Prostate gland (tissue), 2 donors: ENCODE measurements at regions not wholly inside any gene's neighbourhood (a gene's known extent, or its start where the extent isn't known, plus 50 kb on each side); places are given as distances from the start of the nearest gene placed in this dataset.
A peak's percentile ranks its signal among the peaks of the same experiment; 100 is the strongest.

Source experiments
- DNase-seq: peaks from one replicate; pipeline ENCODE4 v3.0.0-alpha.2; 2019; ENCODE audit warnings: low spot score
- H3K27ac ChIP-seq, 2 donors: fragments of 200-600 bp; sonication (generic); 2 replicates each; pipeline ENCODE4 v1.5.1; 2017 to 2019
- H3K27me3 ChIP-seq: fragments of 200-600 bp; sonication (generic); replicated peaks from 2 replicates; pipeline ENCODE4 v1.5.1; 2019; ENCODE audit not compliant: insufficient read depth
- H3K36me3 ChIP-seq, 2 donors: fragments of 200-600 bp; sonication (generic); 1 replicate in 1 of 2; 2 replicates in 1 of 2; pipeline versions ENCODE4 v1.5.1 to v1.8.1; 2017 to 2019
- H3K4me1 ChIP-seq: fragments of 200-600 bp; sonication (generic); replicated peaks from 2 replicates; pipeline ENCODE4 v1.5.1; 2019
- H3K4me3 ChIP-seq, 2 donors: fragments of 200-600 bp; sonication (generic); 2 replicates each; pipeline ENCODE4 v1.5.1; 2017 to 2019
- H3K9me3 ChIP-seq: fragments of 200-600 bp; sonication (generic); 2 replicates; pipeline ENCODE4 v1.5.1; 2017
- POLR2A ChIP-seq: fragments of 450-650 bp; IDR thresholded peaks from one replicate; pipeline ENCODE4 v1.6.1; 2016; ENCODE audit warnings: antibody characterized with exemption, mild to moderate bottlenecking
- POLR2AphosphoS5 ChIP-seq: sonication (generic); formaldehyde crosslinking; IDR thresholded peaks from one replicate; pipeline ENCODE4 v1.6.1; 2017; ENCODE audit warnings: antibody characterized with exemption
- WGBS: methylation state at CpG from one replicate; pipeline ENCODE4 v1.1.5; 2018; 5-methylcytosine and 5-hydroxymethylcytosine counted together
- intact Hi-C: fragments of 100-400 bp; cut with DNase I; formaldehyde crosslinking; loops from one replicate; pipeline ENCODE4 v1.14.2; 2022
- TF ChIP-seq, protein P1 (sequence below), 4 experiments: fragments of 200-600 bp in 2 of 4; fragments of 450-650 bp in 2 of 4; sonication (generic) in 2 of 4; IDR thresholded peaks; 1 replicate in 3 of 4; 2 replicates in 1 of 4; pipeline ENCODE4 v1.5.1; 2016 to 2019; ENCODE audit warnings: antibody characterized with exemption in 4 of 4, mild to moderate bottlenecking in 2 of 4, moderate library complexity in 2 of 4

DNA sequence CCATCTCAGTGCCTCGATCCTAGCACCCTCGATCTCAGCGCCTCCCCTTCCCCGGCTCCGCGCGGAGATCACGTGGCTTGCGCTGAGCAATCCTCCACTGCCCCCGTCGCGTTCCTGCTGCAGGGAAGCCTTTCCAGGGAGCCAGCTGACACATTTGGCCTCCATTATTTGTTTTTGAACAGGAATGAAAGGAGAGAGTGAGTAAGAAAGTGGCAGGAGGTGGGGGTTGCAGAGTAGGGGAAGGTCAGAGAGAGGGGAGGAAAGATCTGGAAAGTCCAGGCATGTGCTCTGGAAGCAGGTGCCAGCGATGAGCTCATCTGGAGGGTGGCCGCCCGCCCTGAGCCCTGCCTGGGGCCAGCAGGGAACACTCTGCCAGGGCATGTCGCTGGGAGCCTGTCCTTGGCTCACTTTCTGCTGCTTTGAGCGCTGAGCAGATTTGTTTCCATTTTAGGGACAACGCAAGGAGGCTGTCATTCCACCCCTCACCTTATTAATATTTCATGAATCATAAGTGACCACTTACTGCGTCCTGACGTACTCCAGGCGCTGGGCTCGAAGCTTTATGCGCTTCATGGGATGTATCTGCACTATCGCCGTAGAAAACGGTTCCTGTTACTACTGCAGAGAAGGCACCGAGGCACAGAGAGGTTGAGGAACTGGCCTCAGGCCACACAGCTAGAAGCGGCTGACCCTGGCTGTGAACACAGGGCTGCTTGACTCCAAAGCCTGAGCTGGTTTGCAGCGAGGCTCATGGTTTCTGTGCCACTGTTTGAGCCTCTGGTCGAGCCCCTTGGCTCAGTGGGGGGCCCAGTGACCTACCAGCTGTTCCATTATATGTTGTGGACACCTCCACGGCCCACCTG, 283.1 kb downstream of the SEC14L1 start:
- H3K9me3 ChIP-seq = no peaks in the 10 kb centered on the region
- no peaks in the 10 kb centered on the region for H3K27me3 ChIP-seq
- H3K4me3 ChIP-seq = no peak overlapping the region
- peak overlapping the region; percentile 80 to 90 for H3K27ac ChIP-seq
- WGBS = 35% methylated on average over 31 of the region's 31 CpGs
- H3K36me3 ChIP-seq = no peaks in the 10 kb centered on the region
- DNase-seq = peak; percentile 72
- peaks cover 29% of the 10 kb centered on the region for H3K4me1 ChIP-seq
- intact Hi-C loops = loop anchor here (2.0 kb wide), 1 partner anchor 49 kb away; no protein-coding TSS in a partner anchor
- TF ChIP-seq POLR2AphosphoS5 = peak; percentile 90
- TF ChIP-seq, protein P1, sequence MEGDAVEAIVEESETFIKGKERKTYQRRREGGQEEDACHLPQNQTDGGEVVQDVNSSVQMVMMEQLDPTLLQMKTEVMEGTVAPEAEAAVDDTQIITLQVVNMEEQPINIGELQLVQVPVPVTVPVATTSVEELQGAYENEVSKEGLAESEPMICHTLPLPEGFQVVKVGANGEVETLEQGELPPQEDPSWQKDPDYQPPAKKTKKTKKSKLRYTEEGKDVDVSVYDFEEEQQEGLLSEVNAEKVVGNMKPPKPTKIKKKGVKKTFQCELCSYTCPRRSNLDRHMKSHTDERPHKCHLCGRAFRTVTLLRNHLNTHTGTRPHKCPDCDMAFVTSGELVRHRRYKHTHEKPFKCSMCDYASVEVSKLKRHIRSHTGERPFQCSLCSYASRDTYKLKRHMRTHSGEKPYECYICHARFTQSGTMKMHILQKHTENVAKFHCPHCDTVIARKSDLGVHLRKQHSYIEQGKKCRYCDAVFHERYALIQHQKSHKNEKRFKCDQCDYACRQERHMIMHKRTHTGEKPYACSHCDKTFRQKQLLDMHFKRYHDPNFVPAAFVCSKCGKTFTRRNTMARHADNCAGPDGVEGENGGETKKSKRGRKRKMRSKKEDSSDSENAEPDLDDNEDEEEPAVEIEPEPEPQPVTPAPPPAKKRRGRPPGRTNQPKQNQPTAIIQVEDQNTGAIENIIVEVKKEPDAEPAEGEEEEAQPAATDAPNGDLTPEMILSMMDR (IDR thresholded peaks at IDR 0.05) = no peak
- no peak for TF ChIP-seq POLR2A

DNA sequence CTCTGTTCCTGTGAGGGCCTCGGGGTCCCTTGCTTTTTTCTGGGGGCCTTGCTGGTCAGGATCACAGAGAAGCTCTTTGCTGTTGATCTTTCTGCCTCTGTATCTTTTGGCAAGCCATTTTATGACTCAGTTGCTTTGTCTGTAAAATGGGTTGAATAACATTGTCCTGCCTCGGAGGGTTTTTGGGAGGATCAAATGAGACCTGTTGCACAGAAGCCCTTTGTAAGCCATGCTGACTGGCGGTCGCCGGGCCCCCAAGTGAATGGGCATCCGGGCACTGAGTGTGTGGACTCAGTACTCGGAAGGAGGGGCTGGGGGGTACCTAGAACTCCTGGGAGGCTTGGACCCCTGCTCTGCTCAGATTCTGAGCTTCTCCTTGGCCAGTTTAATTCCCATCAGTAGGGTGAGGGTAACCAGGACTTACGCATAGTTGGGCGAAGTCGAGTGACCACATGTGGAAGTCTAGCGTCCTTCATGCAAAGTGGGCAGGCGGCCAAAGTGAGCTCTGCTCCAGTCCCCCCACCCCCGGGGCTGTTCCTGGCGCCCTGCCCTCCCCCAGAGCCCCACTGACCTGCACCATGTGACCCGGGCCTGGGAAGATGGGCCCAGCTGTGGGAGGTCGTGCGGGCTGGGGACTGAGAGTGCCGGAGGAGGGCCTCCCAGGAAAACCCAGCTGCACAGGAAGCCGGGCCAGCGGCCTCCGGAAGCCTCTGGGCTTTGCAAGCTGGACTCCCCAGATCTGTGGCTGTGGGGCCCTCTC, 284.0 kb downstream of the SEC14L1 start:
- DNase-seq = no peak
- peaks cover 29% of the 10 kb centered on the region for H3K4me1 ChIP-seq
- H3K9me3 ChIP-seq = no peaks in the 10 kb centered on the region
- intact Hi-C loops = loop anchor here (5.0 kb wide), 2 partner anchors 53 to 92 kb away; no protein-coding TSS in a partner anchor
- peak overlapping the region; percentile 80 to 90 for H3K27ac ChIP-seq
- TF ChIP-seq POLR2AphosphoS5 = peak; percentile 19
- TF ChIP-seq, protein P1 (IDR thresholded peaks at IDR 0.05) = no peak
- TF ChIP-seq POLR2A = no peak
- H3K27me3 ChIP-seq = no peaks in the 10 kb centered on the region
- H3K36me3 ChIP-seq = no peaks in the 10 kb centered on the region
- H3K4me3 ChIP-seq = no peak overlapping the region
- 50% methylated on average over 21 of the region's 21 CpGs for WGBS

DNA sequence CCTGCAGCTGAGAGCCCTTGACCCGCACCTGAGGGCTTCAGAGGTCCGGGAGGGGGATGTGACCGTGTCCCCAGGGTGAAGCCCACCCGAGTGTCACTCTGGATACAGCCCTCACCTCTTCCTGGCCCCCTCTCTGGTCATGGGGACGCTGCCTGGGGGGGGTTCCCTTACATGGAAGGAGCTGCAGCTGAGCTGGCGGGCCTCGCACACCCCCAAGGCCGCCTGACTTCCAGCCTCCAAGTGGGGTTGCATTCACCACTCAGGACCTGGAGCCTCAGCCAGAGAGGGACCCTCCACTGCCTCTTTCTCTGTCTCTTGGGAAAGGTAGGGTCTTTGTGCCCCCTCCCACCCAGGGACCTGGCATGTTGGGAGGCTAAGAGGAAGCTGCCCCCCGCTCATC, 284.6 kb downstream of the SEC14L1 start:
- no peak overlapping the region for H3K4me3 ChIP-seq
- no peaks in the 10 kb centered on the region for H3K9me3 ChIP-seq
- TF ChIP-seq, protein P1 (IDR thresholded peaks at IDR 0.05) = no peak
- TF ChIP-seq POLR2AphosphoS5 = no peak
- TF ChIP-seq POLR2A = no peak
- H3K4me1 ChIP-seq = peaks cover 23% of the 10 kb centered on the region
- no peaks in the 10 kb centered on the region for H3K27me3 ChIP-seq
- no peak for DNase-seq
- no peaks in the 10 kb centered on the region for H3K36me3 ChIP-seq
- peak overlapping the region; percentile 80 to 90 for H3K27ac ChIP-seq
- intact Hi-C loops = loop anchor here (5.0 kb wide), 2 partner anchors 52 to 93 kb away; no protein-coding TSS in a partner anchor
- WGBS = 41% methylated on average over 6 of the region's 9 CpGs

DNA sequence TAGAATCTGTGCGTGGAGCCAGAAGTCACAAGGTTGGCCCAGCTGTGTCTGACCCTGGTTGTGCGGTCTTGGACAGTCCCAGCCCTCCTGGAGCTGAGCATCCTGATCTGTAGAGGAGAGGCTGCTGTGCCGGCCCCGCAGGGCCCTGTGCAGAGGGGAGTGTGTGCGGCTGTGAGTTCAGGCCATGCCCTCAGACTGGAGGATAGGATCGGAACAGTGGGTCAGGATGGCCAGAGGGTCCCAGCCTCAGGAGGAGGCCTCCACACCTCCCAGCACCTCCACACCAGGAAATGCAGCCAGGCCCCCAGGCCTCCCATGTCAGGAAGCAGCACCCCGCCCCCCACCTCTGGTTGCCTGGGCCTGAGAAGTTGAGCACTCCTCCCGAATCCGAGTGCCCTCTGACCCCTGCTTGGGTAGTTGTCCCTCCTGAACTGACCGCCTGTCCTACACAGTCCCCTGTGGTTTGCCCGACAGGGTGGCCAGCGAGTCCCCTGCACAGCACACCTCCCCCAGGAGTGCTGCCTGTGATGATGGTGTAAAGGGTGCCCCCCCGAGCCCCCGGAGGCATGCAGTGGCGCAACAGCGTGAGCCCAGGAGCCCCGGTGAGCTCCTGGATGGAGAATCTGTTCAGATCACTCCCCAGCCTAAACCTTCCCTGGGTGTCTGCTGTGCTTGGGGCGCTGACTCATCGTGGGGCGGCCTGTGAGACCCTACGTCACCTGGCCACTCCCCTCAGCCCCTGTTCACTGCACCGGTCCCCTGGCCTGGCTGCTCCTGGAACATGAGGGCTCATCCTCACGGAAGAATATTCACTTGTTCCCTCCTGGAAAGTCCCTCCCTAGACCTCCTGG, 285.2 kb downstream of the SEC14L1 start:
- DNase-seq = peak; percentile 55
- no peaks in the 10 kb centered on the region for H3K9me3 ChIP-seq
- peak overlapping the region; percentile 80 to 90 for H3K27ac ChIP-seq
- TF ChIP-seq POLR2A (peak; percentile 33), POLR2AphosphoS5 (no peak)
- TF ChIP-seq, protein P1 (IDR thresholded peaks at IDR 0.05) = no peak
- no peaks in the 10 kb centered on the region for H3K36me3 ChIP-seq
- H3K4me1 ChIP-seq = peaks cover 17% of the 10 kb centered on the region
- 48% methylated on average over 21 of the region's 23 CpGs for WGBS
- intact Hi-C loops = loop anchor here (5.0 kb wide), 2 partner anchors 51 to 94 kb away; no protein-coding TSS in a partner anchor
- H3K4me3 ChIP-seq = no peak overlapping the region
- no peaks in the 10 kb centered on the region for H3K27me3 ChIP-seq
